ENCODE measurements at regions not wholly inside any gene's neighbourhood (a gene's known extent, or its start where the extent isn't known, plus 50 kb on each side); places are given as distances from the start of the nearest gene placed in this dataset.

GRCh38 chr5:17432569-17432968 lies 65.5 kb upstream of the TAF11L2 start:
- 0% methylated on average over 3 of the region's 3 CpGs for WGBS (ENCODE audit: insufficient coverage, low coverage, missing lambda C conversion rate)
- H3K27ac ChIP-seq (ENCODE audit: extremely low read depth, low read depth, low read length) = no peak overlapping the region
- no peak for ATAC-seq
- no TSS peak for BruUV-seq (replicated peaks)
- no peak for DNase-seq (ENCODE audit: extremely low read depth in 1 of 4, low spot score in 3 of 4)
- no peak overlapping the region for H3K4me3 ChIP-seq
- H3K36me3 ChIP-seq (ENCODE audit: control insufficient read depth, insufficient read depth, low read length) = no peaks in the 10 kb centered on the region
- peak; percentile 74 for TF ChIP-seq MAFG (tag; conservative IDR thresholded peaks at IDR 0.05)
- TF ChIP-seq C11orf30 (IDR thresholded peaks at IDR 0.05; ENCODE audit: low read depth) = peak; percentile 75
- no peak for TF ChIP-seq ZNF583 (CRISPR knock-in tag; IDR thresholded peaks at IDR 0.05)
- TF ChIP-seq, protein P1, sequence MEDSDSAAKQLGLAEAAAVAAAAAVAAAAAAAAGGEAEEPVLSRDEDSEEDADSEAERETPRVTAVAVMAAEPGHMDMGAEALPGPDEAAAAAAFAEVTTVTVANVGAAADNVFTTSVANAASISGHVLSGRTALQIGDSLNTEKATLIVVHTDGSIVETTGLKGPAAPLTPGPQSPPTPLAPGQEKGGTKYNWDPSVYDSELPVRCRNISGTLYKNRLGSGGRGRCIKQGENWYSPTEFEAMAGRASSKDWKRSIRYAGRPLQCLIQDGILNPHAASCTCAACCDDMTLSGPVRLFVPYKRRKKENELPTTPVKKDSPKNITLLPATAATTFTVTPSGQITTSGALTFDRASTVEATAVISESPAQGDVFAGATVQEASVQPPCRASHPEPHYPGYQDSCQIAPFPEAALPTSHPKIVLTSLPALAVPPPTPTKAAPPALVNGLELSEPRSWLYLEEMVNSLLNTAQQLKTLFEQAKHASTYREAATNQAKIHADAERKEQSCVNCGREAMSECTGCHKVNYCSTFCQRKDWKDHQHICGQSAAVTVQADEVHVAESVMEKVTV (CRISPR knock-in tag; IDR thresholded peaks at IDR 0.05) = no peak
- peak; percentile 82 for TF ChIP-seq ZNF316 (IDR thresholded peaks at IDR 0.05)
- peak; percentile 86 for TF ChIP-seq MAFK (IDR thresholded peaks at IDR 0.05; ENCODE audit: low read length)
- no peak for TF ChIP-seq MED1 (CRISPR knock-in tag; IDR thresholded peaks at IDR 0.05; ENCODE audit: borderline replicate concordance)
- TF ChIP-seq MAFF (IDR thresholded peaks at IDR 0.05; ENCODE audit: low read length) = peak; percentile 88
- H4K20me1 ChIP-seq (replicated peaks; ENCODE audit: control insufficient read depth, insufficient read depth, low read length) = no peaks in the 10 kb centered on the region
- intact Hi-C loops (cut with micrococcal nuclease) (no loop called here), in situ Hi-C loops (cut with MboI) (no loop called here)
- FAIRE-seq = no peak
- no peaks in the 10 kb centered on the region for H3K9me1 ChIP-seq (ENCODE audit: control insufficient read depth, insufficient read depth, low read length)
- POLR2A ChIA-PET = interaction anchor here (0.9 to 1.1 kb wide), 2 partner anchors 13 to 19 kb away, joined by 3 to 5 read pairs; no protein-coding TSS in a partner anchor
- no peaks in the 10 kb centered on the region for H3K9me3 ChIP-seq (replicated peaks; ENCODE audit: control insufficient read depth, insufficient read depth, low read depth, low read length)
- CTCF ChIA-PET (ENCODE audit: low intra/inter-chr PET ratio) = no interaction called here
- no peak overlapping the region for H3K4me2 ChIP-seq (ENCODE audit: insufficient read depth, low read length)
- no peak overlapping the region for H2AFZ ChIP-seq (ENCODE audit: low read depth, low read length)
- H3K9ac ChIP-seq (ENCODE audit: insufficient read depth in 1 of 2, low read depth in 2 of 2, low read length in 2 of 2) = no peak overlapping the region
- no peaks in the 10 kb centered on the region for H3K27me3 ChIP-seq (ENCODE audit: control insufficient read depth in 2 of 2, insufficient read depth in 2 of 2, low read length in 2 of 2)
- no peaks in the 10 kb centered on the region for H3K79me2 ChIP-seq (ENCODE audit: control insufficient read depth, insufficient read depth, low read length)
- H3K4me1 ChIP-seq (replicated peaks in 1 of 2; ENCODE audit: control insufficient read depth in 2 of 2, insufficient read depth in 2 of 2, low read length in 2 of 2) = no peaks in the 10 kb centered on the region

Data from K562 (cell line).